ENCODE measurements at regions not wholly inside any gene's neighbourhood (a gene's known extent, or its start where the extent isn't known, plus 50 kb on each side); places are given as distances from the start of the nearest gene placed in this dataset.
A peak's percentile ranks its signal among the peaks of the same experiment; 100 is the strongest.

GRCh38 chr16:55222486-55222885, 101.5 kb upstream of the IRX6 start:
- DNase-seq (ENCODE audit: low spot score), result no peak

GRCh38 chr16:55225972-55226542, 97.9 kb upstream of the IRX6 start:
- DNase-seq (ENCODE audit: low spot score), result peak; percentile 14

- no peak for DNase-seq (ENCODE audit: low spot score)
These were observed 91.2 kb upstream of the IRX6 start for GRCh38 chr16:55232822-55233221.

GRCh38 chr16:55233464-55233863, 90.5 kb upstream of the IRX6 start:
- no peak for DNase-seq (ENCODE audit: low spot score)

GRCh38 chr16:55236655-55237054, 87.3 kb upstream of the IRX6 start:
- DNase-seq (ENCODE audit: low spot score), result no peak

GRCh38 chr16:55239723-55240122, 84.3 kb upstream of the IRX6 start:
- no peak for DNase-seq (ENCODE audit: low spot score)

GRCh38 chr16:55240888-55241287, 83.1 kb upstream of the IRX6 start:
- no peak for DNase-seq (ENCODE audit: low spot score)

- DNase-seq (ENCODE audit: low spot score), result no peak
These were observed 81.3 kb upstream of the IRX6 start for GRCh38 chr16:55242667-55243066.

GRCh38 chr16:55248058-55248457, 75.9 kb upstream of the IRX6 start:
- DNase-seq (ENCODE audit: low spot score), result no peak

- no peak for DNase-seq (ENCODE audit: low spot score)
These were observed 75.5 kb upstream of the IRX6 start for GRCh38 chr16:55248494-55248893.

GRCh38 chr16:55249361-55249760, 74.6 kb upstream of the IRX6 start:
- DNase-seq (ENCODE audit: low spot score), result no peak

- no peak for DNase-seq (ENCODE audit: low spot score)
These were observed 74.1 kb upstream of the IRX6 start for GRCh38 chr16:55249936-55250335.

GRCh38 chr16:55250701-55251100, 73.3 kb upstream of the IRX6 start:
- no peak for DNase-seq (ENCODE audit: low spot score)

GRCh38 chr16:55251151-55251550, 72.9 kb upstream of the IRX6 start:
- DNase-seq (ENCODE audit: low spot score), result no peak

- no peak for DNase-seq (ENCODE audit: low spot score)
These were observed 71.4 kb upstream of the IRX6 start for GRCh38 chr16:55252577-55252976.

GRCh38 chr16:55253987-55254386, 70.0 kb upstream of the IRX6 start:
- no peak for DNase-seq (ENCODE audit: low spot score)

- no peak for DNase-seq (ENCODE audit: low spot score)
These were observed 68.2 kb upstream of the IRX6 start for GRCh38 chr16:55255733-55256282.

- no peak for DNase-seq (ENCODE audit: low spot score)
These were observed 67.5 kb upstream of the IRX6 start for GRCh38 chr16:55256412-55257016.

GRCh38 chr16:55257966-55258613, 65.9 kb upstream of the IRX6 start:
- peak; percentile 32 for DNase-seq (ENCODE audit: low spot score)

- DNase-seq (ENCODE audit: low spot score), result no peak
These were observed 62.7 kb upstream of the IRX6 start for GRCh38 chr16:55261301-55261700.

GRCh38 chr16:55263271-55264250, 60.4 kb upstream of the IRX6 start:
- no peak for DNase-seq (ENCODE audit: low spot score)

GRCh38 chr16:55264949-55265348, 59.1 kb upstream of the IRX6 start:
- DNase-seq (ENCODE audit: low spot score), result no peak
